GM19193 (cell line): ENCODE measurements at regions not wholly inside any gene's neighbourhood (a gene's known extent, or its start where the extent isn't known, plus 50 kb on each side); places are given as distances from the start of the nearest gene placed in this dataset.

Experiments used
- POLR2A ChIP-seq: IDR thresholded peaks from 4 replicates; pipeline ENCODE4 v1.6.1; 2011; ENCODE audit not compliant: insufficient read depth, insufficient read length; ENCODE audit errors: extremely low read depth

DNA sequence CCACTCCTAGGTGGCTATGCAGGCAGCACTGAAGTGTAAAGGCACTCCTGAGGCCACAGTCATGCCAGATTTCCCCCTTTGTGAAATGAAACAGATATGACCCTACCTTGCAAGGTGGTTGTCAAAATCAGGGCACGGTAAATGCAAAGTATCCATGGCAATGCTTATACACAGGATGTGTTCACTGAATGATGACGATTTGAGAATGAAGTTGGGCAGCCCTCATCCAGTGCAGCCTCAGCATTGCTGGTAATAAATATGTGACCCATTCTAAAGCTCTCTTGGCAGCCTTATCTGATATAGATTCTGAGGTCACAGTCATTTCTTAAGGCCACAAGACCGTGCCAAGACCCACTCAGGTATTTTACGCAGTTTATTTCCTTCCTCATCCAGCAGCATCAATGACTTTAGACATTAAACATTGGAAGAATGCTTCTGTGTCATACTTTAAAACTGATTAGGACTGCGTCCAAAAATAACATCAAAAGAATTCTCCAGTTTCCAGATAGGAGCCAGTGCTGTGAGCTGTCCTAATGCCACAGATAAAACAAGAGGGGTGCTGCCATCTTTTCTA, 125.5 kb upstream of the SERTAD2 start:
- TF ChIP-seq POLR2A: no peak

DNA sequence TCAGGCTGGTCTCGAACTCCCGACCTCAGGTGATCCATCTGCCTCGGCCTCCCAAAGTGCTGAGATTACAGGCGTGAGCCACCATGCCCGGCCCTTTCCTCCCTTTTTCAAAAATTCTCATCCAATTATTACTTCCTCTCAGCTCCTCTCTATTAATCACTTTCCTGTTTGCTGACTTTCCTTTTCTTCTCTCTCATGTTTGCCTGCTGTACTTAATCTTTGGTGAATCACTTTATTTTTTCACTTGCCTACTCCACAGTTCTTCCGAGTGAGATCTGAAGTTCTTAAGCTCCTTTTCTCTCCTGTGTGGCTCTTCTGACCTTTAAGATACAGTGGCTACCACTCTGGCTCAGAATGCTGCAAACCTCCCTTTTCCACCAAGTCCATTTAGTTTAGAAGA, 126.3 kb upstream of the SERTAD2 start:
- no peak for TF ChIP-seq POLR2A

DNA sequence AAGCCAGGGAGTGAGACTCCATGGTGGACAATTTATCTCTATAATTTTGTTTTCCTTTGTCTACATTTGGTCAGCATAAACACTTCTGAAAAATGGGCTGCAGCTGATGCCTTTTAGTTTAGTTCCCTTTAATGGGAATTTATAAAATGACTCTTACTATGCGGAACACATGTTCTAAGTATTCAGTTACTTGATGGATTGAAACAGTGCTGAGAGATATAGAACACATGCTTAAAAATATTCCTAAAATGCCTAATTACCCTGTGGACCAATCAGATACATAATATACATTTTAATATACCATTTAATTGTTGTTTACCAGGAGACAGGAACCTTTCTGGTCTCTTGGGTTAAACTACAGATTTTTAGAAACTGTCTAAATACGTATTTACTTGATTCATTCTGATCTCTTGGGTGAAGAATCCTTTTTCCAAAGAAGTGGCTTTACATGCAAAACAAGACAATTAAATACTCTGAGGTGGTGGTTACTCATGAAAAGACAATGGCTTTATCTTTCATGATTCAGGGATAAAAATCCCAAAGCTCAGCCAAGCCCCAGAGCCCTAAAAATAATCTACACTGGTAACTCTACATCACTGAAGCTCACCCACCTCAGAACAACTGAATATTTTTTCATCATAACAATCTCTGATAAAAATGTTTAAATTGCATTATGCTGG, 128.1 kb upstream of the SERTAD2 start:
- TF ChIP-seq POLR2A: no peak

DNA sequence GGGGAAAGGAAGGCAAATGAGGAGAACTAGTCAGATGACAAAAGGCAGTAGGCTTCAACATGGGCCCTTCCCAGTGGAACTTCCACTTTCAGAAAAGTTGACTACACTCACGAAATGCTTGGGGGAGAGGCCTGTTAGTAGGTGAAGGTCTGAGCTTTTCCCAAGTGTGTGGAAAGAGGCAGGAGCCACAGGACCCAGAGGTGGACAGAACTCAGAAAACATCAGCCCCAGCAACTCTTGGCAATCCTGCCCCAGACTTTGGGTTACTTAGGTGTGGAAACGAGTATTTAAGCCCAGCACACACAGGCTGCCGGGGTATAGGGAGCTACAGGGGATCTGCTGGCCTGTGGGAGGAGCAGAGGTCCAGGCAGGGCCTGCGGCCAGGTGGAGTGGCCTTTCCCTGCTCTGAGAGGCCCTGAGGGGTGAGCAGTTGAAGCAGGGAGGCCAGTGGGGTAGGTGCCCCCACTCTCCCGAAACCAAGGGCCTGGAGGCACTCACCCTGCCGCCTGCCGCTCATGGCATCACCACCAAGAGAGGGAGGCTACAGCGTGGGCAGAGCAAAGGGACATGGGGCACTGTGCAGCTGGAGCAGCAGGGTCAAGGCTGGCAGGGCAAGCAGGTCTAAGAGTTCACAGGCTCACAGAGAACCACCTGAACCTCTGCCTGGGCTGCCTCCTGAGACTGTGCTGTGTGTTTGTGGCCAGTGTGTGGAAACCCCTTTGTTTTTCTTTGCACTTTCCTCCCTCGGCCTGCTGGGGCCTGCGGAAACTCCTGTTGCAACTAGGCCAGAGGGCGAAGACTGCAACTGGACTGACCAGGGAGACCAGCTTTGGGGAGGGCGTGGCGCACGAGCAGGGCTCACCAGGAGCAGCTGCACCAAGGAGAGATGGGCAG, 130.7 kb upstream of the SERTAD2 start:
- no peak for TF ChIP-seq POLR2A

DNA sequence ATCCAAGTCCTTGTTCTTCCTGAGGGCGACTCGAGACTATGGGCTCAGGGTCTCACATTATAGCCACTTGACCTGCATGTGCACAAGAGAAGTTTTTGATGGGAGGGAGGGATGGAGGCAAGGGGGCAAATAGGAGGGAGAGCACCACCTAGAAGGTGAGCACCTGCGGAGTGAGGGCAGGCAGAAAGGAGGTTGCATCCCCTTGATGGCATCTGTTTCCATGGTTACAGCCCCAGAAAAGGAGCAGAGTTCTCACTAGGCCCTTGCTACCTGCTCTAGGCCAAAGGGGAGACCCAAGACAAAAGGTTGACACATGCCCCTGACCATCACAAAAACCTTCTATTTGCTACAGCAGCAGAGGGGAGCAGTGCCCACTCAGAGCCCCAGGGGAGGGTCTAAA, 131.5 kb upstream of the SERTAD2 start:
- no peak for TF ChIP-seq POLR2A

- TF ChIP-seq POLR2A: no peak
Measured at GRCh38 chr2:64786343-64787018, 132.8 kb upstream of the SERTAD2 start.

DNA sequence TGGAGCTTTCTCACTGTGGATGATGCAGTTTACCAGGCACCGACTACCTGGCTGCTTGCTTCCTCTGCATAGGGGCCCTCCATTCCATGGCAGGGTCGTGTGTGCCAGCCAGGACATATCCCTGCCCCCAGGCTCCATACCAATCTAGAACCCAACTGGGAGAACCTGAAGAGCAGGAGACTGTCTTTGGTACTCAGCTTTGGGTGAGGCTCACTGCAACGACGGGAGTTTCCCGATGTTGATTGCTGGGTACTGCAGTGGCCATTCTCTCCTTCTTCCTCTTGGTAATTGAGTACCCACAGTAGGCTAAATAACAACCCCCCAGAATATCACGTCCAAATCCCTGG, 133.3 kb upstream of the SERTAD2 start:
- no peak for TF ChIP-seq POLR2A

GRCh38 chr2:64787698-64788097, 134.0 kb upstream of the SERTAD2 start:
- TF ChIP-seq POLR2A: no peak

- TF ChIP-seq POLR2A: no peak
Measured at GRCh38 chr2:64789466-64790320, 136.0 kb upstream of the SERTAD2 start.

DNA sequence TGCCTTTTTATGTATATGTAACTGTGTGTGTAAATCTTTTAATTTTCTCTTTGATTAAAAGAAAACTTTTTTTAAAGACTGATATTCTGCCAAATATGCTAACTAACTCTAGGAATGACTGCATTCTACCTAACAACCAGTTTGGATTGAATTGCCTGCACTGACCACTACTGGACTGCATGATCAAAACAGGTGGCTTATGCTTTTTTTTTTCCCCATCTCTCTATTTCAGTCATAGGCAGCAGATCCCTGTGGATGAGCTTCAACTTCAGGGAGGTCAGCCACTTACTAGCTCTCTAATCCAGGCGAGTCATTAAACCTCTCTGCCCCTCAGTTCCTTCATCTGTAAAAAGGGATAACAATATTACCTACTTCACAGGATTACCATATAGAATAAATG, 138.6 kb upstream of the SERTAD2 start:
- TF ChIP-seq POLR2A: no peak

DNA sequence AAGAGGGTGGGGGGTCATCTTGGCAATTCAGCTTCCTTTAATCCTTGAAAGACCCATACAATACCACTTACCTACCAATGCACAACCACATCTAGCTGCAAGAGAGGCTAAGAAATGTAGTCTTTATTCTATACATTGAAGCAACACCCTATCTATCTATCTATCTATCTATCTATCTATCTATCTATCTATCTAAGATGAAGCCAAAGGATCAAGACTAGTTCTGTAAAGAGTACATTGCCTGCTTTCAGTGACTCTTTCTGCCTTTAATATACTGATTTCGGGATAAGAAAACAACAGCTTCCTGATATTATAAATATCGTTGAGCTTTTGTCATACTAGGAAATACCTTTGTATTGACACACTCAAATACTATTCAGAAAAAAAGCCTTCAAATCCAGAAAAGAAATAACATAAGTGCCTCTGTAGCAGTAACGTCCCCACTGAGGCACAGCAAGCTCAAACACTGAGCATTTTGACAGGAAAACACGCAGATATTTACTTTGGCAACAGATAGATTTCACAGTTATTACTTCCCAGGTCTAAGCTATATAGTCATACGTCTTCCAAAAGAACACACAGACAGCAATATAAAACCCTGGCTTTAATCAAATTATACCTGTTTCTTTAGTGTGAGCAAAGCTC, 139.4 kb upstream of the SERTAD2 start:
- TF ChIP-seq POLR2A: no peak

DNA sequence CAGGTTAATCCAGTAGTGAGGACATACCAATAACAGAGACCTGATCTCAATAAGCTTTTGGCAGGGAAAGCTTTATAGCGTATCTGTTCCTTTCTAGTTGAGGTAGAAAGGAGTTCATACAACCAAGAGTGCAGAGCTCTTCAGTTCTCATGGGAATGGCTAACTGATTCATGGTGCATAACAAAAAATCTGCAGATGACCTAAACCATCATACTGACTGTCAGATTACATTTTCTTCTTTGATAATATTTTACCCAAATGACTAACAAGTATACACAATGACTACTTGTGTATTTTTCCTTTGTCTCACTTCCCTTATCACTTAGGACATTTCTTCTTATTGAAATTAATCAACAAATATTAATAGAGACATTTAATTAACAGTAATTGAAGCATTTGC, 140.0 kb upstream of the SERTAD2 start:
- no peak for TF ChIP-seq POLR2A

DNA sequence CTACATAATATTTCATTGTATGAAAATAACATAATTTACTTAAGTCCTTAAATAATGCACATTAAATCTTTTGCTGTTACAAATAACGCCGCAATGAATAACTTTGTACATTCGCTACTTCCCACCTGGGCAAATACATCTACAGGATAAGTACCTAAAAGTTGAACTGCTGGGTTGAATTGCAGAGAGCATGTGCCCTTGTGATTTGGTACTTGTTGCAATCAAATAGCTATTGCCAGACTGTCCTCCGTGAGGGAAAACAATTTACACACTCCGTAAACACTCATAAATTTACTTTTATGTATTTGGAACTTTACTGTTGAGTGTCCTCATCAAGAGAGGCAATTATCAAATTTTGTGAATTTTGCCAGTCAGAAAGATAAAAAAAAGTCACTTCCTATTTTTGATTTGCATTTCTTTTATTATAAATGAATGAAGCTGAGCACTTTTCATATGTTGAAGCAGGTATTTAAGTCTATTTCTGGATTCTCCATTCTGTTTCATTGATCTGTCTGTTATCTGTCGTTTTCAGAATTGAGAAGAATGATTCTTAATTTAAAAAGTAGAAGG, 140.8 kb upstream of the SERTAD2 start:
- no peak for TF ChIP-seq POLR2A
